Kidney (tissue), 13 donors: ENCODE measurements at regions not wholly inside any gene's neighbourhood (a gene's known extent, or its start where the extent isn't known, plus 50 kb on each side); places are given as distances from the start of the nearest gene placed in this dataset.

Experiments
- DNase-seq, 5 donors: peaks; one replicate each; pipeline ENCODE4 v3.0.0-alpha.2; 2013 to 2020
- FAIRE-seq: peaks from 2 replicates; lab custom pipeline; 2012; peaks lifted over from hg19 to GRCh38; lab: Jason Lieb, UNC
- H3K27ac ChIP-seq, 2 donors: one replicate each; pipeline ENCODE4 v1.7.0; 2013; ENCODE audit warnings: low read depth in 2 of 2, low read length in 2 of 2, inconsistent platforms in 1 of 2
- H3K27me3 ChIP-seq: one replicate; pipeline ENCODE4 v1.7.1; 2013; ENCODE audit warnings: low read length, inconsistent platforms; ENCODE audit not compliant: control insufficient read depth, insufficient read depth
- H3K36me3 ChIP-seq, 3 donors: one replicate each; pipeline versions ENCODE4 v1.7.0 to v1.7.1; 2013; ENCODE audit warnings: low read length in 3 of 3, control low read depth in 1 of 3, inconsistent platforms in 1 of 3; ENCODE audit not compliant: insufficient read depth in 3 of 3, control insufficient read depth in 2 of 3
- H3K4me1 ChIP-seq, 3 donors: one replicate each; pipeline versions ENCODE4 v1.7.0 to v1.7.1; 2013; ENCODE audit warnings: low read length in 3 of 3, inconsistent platforms in 1 of 3, low read depth in 1 of 3; ENCODE audit not compliant: control insufficient read depth in 2 of 3, insufficient read depth in 2 of 3
- H3K4me3 ChIP-seq, 3 donors: one replicate each; pipeline versions ENCODE4 v1.7.0 to v1.8.1; 2013; ENCODE audit warnings: low read length in 3 of 3, control low read depth in 1 of 3, inconsistent platforms in 1 of 3
- H3K9ac ChIP-seq, 3 donors: one replicate each; pipeline versions ENCODE4 v1.7.0 to v1.7.1; 2013; ENCODE audit warnings: low read length in 3 of 3, control low read depth in 1 of 3, inconsistent platforms in 1 of 3
- H3K9me3 ChIP-seq, 3 donors: one replicate each; pipeline versions ENCODE4 v1.7.0 to v1.7.1; 2013; ENCODE audit warnings: low read length in 3 of 3, control low read depth in 1 of 3, inconsistent platforms in 1 of 3; ENCODE audit not compliant: control insufficient read depth in 2 of 3, insufficient read depth in 1 of 3
- CTCF ChIP-seq: IDR thresholded peaks from 3 replicates; pipeline ENCODE4 v1.5.1; 2012; ENCODE audit warnings: mild to moderate bottlenecking, moderate library complexity, borderline replicate concordance; ENCODE audit not compliant: insufficient read depth; ENCODE audit errors: extremely low read depth
- intact Hi-C: fragments of 100-400 bp; cut with DNase I; formaldehyde crosslinking; loops from one replicate; pipeline ENCODE4 v1.11.1; 2022
- donor health status: control.
- donor health status: control.
- donor health status: control.
- donor health status: control.
- donor health status: control.
- donor health status: DM: yes; HTN: yes; CAD: no.
- donor health status: Normal renal cell carcinoma (clear cell type).

DNA sequence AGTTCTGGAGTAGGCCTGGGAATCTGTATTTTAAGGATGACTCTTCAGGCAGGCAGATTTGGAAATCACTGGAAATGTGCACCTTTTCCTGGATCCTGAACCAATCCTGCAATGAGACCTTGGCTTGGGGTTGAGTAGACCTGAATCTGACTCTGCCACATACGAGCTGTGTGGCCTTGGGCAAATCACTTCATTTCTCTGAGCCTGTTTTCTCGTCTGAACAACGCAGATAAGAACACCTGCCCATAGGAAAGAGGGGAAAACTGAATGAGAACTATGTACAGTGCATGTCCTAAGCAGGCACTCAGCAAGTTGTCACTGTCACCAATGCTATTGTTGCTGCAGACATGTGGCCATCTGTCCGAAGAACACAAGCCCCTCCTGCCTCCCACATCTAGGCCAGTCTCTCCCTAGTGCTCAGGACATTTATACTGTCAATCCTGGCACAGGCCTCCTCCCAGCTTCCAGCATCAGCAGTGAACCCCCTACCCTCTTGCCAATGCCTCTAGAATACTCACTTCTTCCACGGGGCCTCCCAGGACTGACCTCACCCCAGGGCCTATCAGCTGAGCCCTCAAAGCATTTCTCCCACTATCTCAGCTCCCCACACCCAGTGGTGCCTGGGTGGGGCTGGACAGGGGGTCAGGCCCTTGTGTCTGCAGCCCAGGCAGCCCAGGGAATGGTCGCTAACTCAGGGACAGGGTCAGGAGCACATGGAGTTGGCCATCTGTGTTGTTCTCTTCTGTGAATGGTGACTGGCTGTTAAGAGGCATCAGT is 88.8 kb upstream of the ZBTB40 start:
- no peak for DNase-seq
- Histone ChIP-seq H3K4me3 (no peak overlapping the region), H3K4me1 (no peaks in the 10 kb centered on the region), H3K27me3 (no peaks in the 10 kb centered on the region), H3K27ac (no peak overlapping the region), H3K9ac (no peak overlapping the region), H3K9me3 (no peaks in the 10 kb centered on the region), H3K36me3 (no peaks in the 10 kb centered on the region)
- no peak for FAIRE-seq
- intact Hi-C loops = no loop called here
- TF ChIP-seq CTCF = no peak

DNA sequence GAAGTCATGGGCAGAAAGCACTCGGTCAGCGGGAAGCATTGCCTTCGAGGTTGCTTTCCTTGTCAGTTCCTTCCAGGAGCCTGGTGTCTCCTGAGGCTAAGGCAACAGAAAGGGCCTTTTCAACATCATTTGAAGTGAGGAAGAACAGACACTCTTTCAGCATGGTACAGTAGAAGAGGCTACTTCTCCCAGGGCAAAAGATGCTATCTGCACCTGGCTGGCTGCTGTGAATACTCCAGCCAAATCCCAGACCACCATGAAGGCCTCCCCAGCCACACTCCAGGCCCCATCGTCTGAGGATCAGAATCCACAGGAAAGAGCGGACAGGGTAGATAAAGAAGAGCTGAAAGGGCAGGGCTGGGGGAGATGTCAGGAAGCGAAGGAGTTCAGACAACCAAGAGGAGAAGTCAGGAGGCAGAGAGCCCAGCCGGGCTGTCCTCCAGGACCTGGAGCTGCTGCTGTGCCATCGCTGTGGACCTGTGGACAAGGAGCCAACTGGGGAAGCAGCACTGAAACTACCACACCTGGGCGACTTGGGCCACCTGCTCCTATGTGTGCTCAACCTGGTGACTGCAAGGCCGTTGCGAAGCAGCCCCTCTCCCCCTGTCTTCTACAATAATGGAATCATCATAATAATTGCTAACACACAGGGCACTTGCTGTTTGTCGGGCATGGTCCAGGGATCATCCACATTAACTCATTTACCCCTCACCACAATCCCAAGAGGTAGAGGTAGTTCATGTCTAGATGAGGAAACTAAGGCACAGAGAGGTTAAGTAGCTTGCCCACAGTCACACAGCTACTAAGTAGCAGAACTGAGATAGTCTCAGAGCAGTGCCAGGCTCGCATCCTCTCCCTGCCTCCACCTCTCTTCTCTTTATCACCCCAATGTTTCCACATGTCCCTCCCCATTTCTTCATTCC is 88.0 kb upstream of the ZBTB40 start:
- DNase-seq = no peak
- FAIRE-seq = no peak
- H3K27me3 ChIP-seq = no peaks in the 10 kb centered on the region
- no peak overlapping the region for H3K27ac ChIP-seq
- TF ChIP-seq CTCF = no peak
- no peak overlapping the region for H3K4me3 ChIP-seq
- no peak overlapping the region for H3K9ac ChIP-seq
- intact Hi-C loops = no loop called here
- H3K9me3 ChIP-seq = no peaks in the 10 kb centered on the region
- no peaks in the 10 kb centered on the region for H3K36me3 ChIP-seq
- no peaks in the 10 kb centered on the region for H3K4me1 ChIP-seq

DNA sequence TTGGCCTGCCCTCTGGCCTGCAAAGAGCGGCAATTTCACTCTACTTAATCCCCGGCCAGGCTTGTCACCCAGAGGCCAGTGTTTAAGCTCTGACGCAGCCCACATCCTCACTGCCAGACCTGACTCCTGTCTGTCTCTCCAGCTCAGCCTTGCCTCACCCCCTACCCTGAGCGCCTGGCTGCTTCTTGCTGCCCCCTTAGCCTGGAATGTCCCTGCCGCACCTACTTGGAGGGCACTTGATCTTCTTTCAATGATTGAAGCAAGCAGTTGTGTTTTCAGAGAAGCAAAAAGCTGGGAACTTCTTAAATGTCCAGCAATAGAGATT is 87.4 kb upstream of the ZBTB40 start:
- no peaks in the 10 kb centered on the region for H3K9me3 ChIP-seq
- FAIRE-seq (no peak), DNase-seq (no peak)
- intact Hi-C loops = no loop called here
- H3K27me3 ChIP-seq = no peaks in the 10 kb centered on the region
- no peak for TF ChIP-seq CTCF
- no peaks in the 10 kb centered on the region for H3K4me1 ChIP-seq
- no peak overlapping the region for H3K27ac ChIP-seq
- H3K36me3 ChIP-seq = no peaks in the 10 kb centered on the region
- H3K4me3 ChIP-seq = no peak overlapping the region
- H3K9ac ChIP-seq = no peak overlapping the region
